ENCODE measurements at regions not wholly inside any gene's neighbourhood (a gene's known extent, or its start where the extent isn't known, plus 50 kb on each side); places are given as distances from the start of the nearest gene placed in this dataset.

DNA sequence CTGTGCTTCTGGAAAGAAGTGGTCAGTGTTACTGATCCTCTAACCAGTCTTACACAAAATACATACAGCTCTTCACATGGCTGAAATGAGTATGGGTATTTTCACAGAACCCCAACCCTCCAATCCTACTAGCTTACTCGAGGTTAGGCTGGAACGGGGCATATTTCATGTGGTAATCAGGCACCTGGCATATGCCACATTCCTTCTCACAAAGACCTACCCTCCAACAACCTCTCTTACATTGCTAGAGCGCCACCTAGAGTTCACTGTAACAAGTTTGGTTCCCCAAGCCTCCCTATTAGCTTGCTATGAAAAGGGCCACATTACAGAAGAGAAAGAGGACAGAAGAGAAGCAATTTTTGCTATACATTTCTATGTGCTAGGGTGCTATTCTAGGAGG, 597.3 kb downstream of the PRELID2 start:
- DNase-seq: peak; percentile 30

- DNase-seq: no peak
Observed at GRCh38 chr5:145236983-145237382, 598.2 kb downstream of the PRELID2 start.

DNA sequence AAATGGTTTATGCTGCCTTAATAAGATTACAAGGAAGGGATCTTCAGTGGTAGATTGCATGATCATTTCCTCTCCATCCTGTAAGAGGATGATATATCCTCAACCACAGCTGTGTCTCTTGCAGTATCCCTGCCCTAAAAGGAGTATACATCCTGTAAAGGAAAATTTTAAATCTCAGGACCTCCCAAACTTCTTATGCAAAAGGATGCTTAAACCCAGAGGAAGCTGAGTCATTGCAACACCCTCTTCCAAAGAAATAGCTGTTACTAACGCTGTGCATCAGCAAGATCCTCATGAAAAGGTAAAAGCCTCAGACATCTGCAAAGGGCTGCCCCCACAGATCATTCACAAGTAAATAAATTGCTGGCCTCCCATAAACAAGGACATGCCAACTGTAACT, 599.0 kb downstream of the PRELID2 start:
- DNase-seq: no peak

DNA sequence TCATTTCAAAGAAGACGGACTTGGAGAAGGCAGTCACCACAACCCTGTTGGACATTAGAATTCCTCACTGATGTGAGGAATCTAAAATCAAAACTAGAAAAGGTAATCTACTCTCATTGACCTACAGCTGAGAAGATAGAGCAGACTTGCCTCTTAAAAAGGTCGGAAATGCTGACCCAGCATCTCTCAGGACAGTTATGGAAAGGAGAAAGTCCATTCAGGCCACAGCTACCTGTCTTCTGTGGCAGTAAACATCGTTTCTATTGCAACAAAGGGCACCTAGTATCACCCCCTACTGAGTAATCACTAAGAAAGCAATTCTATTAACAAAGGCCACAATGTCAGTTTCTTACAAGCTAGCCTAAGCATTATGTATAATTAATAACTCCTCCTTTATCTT, 601.7 kb downstream of the PRELID2 start:
- DNase-seq: no peak

DNA sequence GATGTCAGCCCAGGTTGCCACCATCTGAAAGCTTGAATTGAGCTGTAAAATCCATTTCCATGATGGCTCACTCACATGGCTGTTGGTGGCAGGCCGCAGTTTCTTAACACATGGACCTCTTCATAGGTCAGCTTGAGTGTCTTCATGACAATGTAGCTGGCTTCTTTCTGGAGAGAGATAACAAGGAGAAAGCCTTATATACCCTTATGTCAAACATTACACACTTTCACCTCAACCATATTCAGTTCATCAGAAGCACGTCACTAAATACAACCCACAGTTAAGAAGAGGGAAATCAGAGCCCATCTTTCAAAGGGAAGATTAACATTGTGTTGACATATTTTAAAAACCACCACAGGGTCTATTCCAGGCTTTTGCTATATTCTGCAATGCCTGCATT, 604.4 kb downstream of the PRELID2 start:
- no peak for DNase-seq

GRCh38 chr5:145228564-145228963, 606.6 kb downstream of the PRELID2 start:
- no peak for DNase-seq

GRCh38 chr5:145227881-145228280, 607.3 kb downstream of the PRELID2 start:
- DNase-seq: no peak

DNA sequence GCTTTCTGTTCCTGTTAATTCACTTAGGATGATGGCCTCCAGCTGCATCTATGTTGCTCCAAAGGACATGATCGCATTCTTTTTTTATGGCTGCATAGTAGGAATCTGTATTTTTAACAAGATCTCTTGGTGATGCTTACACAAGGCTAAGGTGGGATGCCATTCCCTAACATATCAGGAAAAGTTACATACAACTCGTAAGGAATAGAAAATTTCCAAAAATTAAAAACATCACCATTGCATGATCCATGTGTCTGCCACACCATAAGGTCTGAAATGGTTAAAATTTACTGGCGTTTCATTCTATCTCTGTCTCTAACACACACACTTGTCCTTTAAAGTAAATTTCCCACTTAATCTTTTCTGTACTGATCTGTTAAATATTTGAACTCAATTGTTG, 608.4 kb downstream of the PRELID2 start:
- no peak for DNase-seq

- DNase-seq: no peak
Observed at GRCh38 chr5:145225529-145225928, 609.6 kb downstream of the PRELID2 start.

DNA sequence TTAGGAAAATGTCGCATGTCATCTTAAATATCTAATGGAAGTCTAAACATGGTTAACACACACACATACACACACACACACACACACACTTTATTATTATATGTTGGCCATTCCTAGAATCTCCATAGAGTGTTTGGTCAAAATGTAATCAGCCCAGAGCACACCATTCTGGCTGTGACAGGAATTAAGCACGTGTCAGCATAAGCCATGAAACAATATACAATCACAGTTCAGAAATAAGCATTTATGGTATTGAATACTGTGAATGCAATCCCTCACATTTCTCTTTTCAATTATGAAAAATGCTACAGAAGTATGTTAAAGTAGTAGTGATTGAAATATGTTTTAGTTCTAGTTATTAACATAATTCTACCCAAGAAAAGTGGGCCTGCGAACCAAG, 611.6 kb downstream of the PRELID2 start:
- no peak for DNase-seq

- no peak for DNase-seq
Observed at GRCh38 chr5:145222622-145223021, 612.5 kb downstream of the PRELID2 start.

GRCh38 chr5:145221416-145221815, 613.7 kb downstream of the PRELID2 start:
- DNase-seq: no peak

DNA sequence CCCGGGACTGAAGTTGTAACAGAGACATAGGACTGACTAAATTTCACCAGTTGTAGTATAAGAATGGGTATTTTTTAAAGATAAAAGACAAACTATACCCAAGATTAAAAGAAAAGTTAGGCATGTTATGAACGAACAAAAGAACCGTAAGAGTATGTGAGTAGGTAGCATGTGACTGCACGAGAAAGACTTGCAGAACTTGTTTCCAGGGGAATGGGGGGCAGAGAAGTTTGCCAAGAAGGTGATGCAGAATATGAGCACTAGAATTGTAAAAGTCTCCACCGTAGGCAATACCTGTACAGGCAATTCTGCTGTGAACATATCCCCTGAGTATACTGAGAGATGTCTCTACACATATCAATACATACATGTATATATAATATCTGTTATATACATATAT, 614.7 kb downstream of the PRELID2 start:
- no peak for DNase-seq

GRCh38 chr5:145218982-145219381, 616.2 kb downstream of the PRELID2 start:
- no peak for DNase-seq

- DNase-seq: no peak
Observed at GRCh38 chr5:145218019-145218418, 617.1 kb downstream of the PRELID2 start.

DNA sequence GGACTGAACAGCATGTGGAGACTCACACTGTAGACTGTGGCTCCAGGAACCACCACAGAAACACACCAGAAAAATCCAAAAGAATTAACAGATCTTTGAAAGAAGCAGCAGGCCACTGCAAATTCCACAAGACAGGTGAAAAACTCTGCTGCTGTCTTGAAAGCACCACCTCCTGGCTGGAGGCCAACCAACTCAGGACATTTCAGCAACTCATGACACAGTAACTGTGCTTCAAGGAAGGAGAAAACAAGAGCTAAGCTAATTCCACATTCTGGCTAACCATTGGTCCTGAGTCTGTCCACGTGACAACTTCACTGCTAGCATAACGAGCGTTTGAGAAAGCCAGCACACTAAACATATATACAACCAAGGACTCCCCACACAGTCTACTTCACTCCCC, 625.1 kb downstream of the PRELID2 start:
- no peak for DNase-seq

DNA sequence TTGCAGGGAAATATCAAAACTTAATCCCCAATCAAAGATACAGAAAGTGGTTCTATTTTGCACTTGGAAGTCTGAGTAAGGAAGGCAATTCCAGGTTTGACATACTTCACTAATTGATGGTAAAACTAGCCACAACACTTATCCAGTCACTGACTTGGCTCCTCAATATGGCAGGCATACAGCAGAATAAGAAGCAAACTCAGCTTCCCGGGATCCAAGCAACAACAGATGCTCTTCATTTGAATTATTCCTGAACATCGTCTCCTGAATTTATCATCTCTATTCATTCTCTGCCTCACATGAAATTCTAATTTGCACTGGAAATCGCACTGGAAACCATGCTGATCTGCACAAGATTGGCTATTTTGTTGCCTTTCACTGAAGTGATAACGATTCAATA, 629.6 kb downstream of the PRELID2 start:
- peak; percentile 28 for DNase-seq

GRCh38 chr5:145204743-145205142, 630.4 kb downstream of the PRELID2 start:
- DNase-seq: peak; percentile 70

DNA sequence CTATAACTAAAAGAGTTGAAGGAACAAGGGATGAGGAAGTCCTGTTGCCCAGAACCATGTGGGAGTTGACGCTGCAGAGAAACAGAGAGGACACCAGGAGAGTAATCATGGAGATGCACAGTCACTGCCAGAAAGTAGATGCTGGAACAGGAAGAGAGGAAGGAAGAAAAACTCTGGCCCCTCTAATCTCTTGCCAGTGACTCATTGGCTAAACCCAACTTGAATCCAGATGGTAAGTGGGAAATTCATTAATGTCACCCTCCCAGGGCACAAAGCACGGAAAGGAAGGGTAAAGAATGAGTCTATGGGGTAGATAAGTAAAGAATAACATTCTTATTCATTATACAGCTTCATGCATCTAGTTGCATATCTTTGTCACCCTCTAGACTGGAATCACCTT, 631.9 kb downstream of the PRELID2 start:
- DNase-seq: no peak

GRCh38 chr5:145198525-145199260, 636.4 kb downstream of the PRELID2 start:
- DNase-seq: no peak

- DNase-seq: no peak
Observed at GRCh38 chr5:145189746-145190145, 645.4 kb downstream of the PRELID2 start.

GRCh38 chr5:145180371-145180770, 654.8 kb downstream of the PRELID2 start:
- DNase-seq: no peak

DNA sequence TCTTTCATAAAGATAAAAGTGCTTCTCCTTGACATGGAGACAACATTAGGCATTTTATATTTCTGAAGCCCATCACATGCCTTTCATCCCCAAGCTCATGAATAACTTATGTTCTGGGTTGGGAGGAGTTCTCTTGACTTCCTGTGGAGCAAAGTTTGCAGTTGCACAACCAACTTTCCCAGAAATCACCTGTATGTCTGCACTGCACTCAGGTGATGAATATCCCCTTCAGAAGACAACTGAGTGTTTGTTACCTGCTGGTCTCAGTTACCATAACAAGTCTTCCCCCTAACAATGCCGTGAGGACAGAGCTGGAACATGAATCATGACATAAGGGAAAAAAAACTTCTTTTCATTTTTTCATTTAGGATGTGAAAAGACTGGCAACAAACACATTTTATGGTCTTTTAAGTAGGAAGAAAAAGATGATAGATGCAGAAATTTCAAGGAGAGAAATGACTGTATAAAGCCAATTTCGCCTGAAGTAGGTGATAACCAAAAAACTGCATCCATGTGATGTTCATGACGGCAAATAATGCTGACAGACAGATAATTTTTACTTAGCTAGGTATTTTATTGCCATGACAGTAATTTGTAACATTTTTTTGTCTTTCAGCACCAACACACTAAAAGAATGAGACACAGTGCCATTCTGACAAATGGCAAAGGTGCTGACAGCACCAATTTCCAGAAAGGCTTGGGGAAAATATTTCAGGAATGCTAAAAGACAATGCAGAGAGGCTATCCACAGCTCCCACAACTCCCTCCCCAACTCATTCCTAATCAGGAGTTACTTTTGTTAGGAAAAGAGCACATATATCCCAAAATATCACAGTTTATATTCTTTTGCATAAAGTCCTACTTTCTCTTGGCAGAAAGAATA, 656.3 kb downstream of the PRELID2 start:
- DNase-seq: no peak

GRCh38 chr5:145176041-145176440, 659.1 kb downstream of the PRELID2 start:
- no peak for DNase-seq

Measured in NCI-H1105 treated with DMSO at 0.1 percent for 48 hours (cell line).